Neuronal stem cell (in vitro differentiated cells): ENCODE measurements at regions not wholly inside any gene's neighbourhood (a gene's known extent, or its start where the extent isn't known, plus 50 kb on each side); places are given as distances from the start of the nearest gene placed in this dataset.

ENCODE experiments used
- DNase-seq: peaks from one replicate; pipeline ENCODE4 v3.0.0-alpha.2; 2013; ENCODE audit warnings: low spot score
- H2AFZ ChIP-seq: one replicate; pipeline ENCODE4 v1.6.1; 2013; ENCODE audit warnings: mild to moderate bottlenecking, low read length, inconsistent platforms
- H2AK5ac ChIP-seq: 2 replicates; pipeline ENCODE4 v1.6.1; 2013; ENCODE audit warnings: low read depth, mild to moderate bottlenecking, inconsistent platforms, low read length, moderate library complexity, mixed read lengths
- H2BK120ac ChIP-seq: 2 replicates; pipeline ENCODE4 v1.6.1; 2013; ENCODE audit warnings: low read depth, mild to moderate bottlenecking, inconsistent platforms, low read length, moderate library complexity, mixed read lengths
- H2BK12ac ChIP-seq: one replicate; pipeline ENCODE4 v1.6.1; 2013; ENCODE audit warnings: low read length, inconsistent platforms
- H2BK15ac ChIP-seq: 2 replicates; pipeline ENCODE4 v1.6.1; 2013; ENCODE audit warnings: mild to moderate bottlenecking, low read length, inconsistent platforms, mixed read lengths
- H2BK5ac ChIP-seq: one replicate; pipeline ENCODE4 v1.6.1; 2013; ENCODE audit warnings: inconsistent platforms, mild to moderate bottlenecking, low read length, moderate library complexity
- H3K14ac ChIP-seq: one replicate; pipeline ENCODE4 v1.6.1; 2013; ENCODE audit warnings: low read length, inconsistent platforms
- H3K18ac ChIP-seq: 2 replicates; pipeline ENCODE4 v1.6.1; 2013; ENCODE audit warnings: low read length, inconsistent platforms
- H3K23ac ChIP-seq: 2 replicates; pipeline ENCODE4 v1.6.1; 2013; ENCODE audit warnings: low read depth, mild to moderate bottlenecking, mixed read lengths, low read length, inconsistent platforms; ENCODE audit not compliant: poor library complexity
- H3K27ac ChIP-seq: replicated peaks from 3 replicates; pipeline ENCODE4 v1.5.1; 2013; ENCODE audit warnings: low read length, inconsistent platforms
- H3K27me3 ChIP-seq, 3 experiments: 2 replicates each; pipeline ENCODE4 v1.6.1; 2013; ENCODE audit warnings: low read length in 3 of 3, mild to moderate bottlenecking in 2 of 3, inconsistent platforms in 1 of 3, low read depth in 1 of 3, mixed read lengths in 1 of 3, moderate library complexity in 1 of 3; ENCODE audit not compliant: control insufficient read depth in 3 of 3, insufficient read depth in 3 of 3
- H3K36me3 ChIP-seq, 2 donors: replicated peaks in 1 of 2; 2 replicates each; pipeline ENCODE4 v1.6.1; 2013; ENCODE audit warnings: low read length in 2 of 2; ENCODE audit not compliant: control insufficient read depth in 2 of 2, insufficient read depth in 2 of 2
- H3K4ac ChIP-seq: 2 replicates; pipeline ENCODE4 v1.6.1; 2013; ENCODE audit warnings: inconsistent platforms, mild to moderate bottlenecking, low read length, moderate library complexity
- H3K4me1 ChIP-seq, 2 donors: 1 replicate in 1 of 2; 2 replicates in 1 of 2; pipeline ENCODE4 v1.6.1; 2013; ENCODE audit warnings: low read length in 2 of 2, low read depth in 1 of 2; ENCODE audit not compliant: control insufficient read depth in 2 of 2, insufficient read depth in 1 of 2
- H3K4me2 ChIP-seq: one replicate; pipeline ENCODE4 v1.6.1; 2013; ENCODE audit warnings: mild to moderate bottlenecking, low read length, inconsistent platforms; ENCODE audit not compliant: insufficient read depth, poor library complexity, severe bottlenecking
- H3K4me3 ChIP-seq, 2 donors: 2 replicates each; pipeline ENCODE4 v1.5.1; 2013; ENCODE audit warnings: low read length in 2 of 2, mild to moderate bottlenecking in 2 of 2, inconsistent platforms in 1 of 2, moderate library complexity in 1 of 2
- H3K79me1 ChIP-seq: one replicate; pipeline ENCODE4 v1.6.1; 2013; ENCODE audit warnings: low read depth, mild to moderate bottlenecking, inconsistent platforms, low read length, moderate library complexity
- H3K9ac ChIP-seq: one replicate; pipeline ENCODE4 v1.6.1; 2013; ENCODE audit warnings: mild to moderate bottlenecking, low read depth, low read length, inconsistent platforms; ENCODE audit not compliant: poor library complexity
- H3K9me3 ChIP-seq, 2 donors: replicated peaks in 1 of 2; 2 replicates each; pipeline versions ENCODE3 to v1.6.1; 2013; ENCODE audit warnings: low read length in 2 of 2, mild to moderate bottlenecking in 2 of 2, inconsistent platforms in 1 of 2, low read depth in 1 of 2, mixed read lengths in 1 of 2, moderate library complexity in 1 of 2; ENCODE audit not compliant: control insufficient read depth in 2 of 2, insufficient read depth in 1 of 2
- H4K8ac ChIP-seq: one replicate; pipeline ENCODE4 v1.6.1; 2013; ENCODE audit warnings: low read depth, mild to moderate bottlenecking, inconsistent platforms, low read length, moderate library complexity
- H4K91ac ChIP-seq: one replicate; pipeline ENCODE4 v1.6.1; 2013; ENCODE audit warnings: low read length, low read depth, mild to moderate bottlenecking, inconsistent platforms; ENCODE audit not compliant: poor library complexity
- WGBS, 2 donors: extraction: QIAGEN DNeasy Blood & Tissue Kit; methylation state at CpG; one replicate each; pipeline ENCODE4 v1.1.7; 2013; ENCODE audit warnings: missing lambda C conversion rate in 2 of 2, mixed read lengths in 1 of 2; ENCODE audit not compliant: insufficient read length in 2 of 2, insufficient replicate concordance in 1 of 2; ENCODE audit errors: extremely low coverage in 2 of 2; 5-methylcytosine and 5-hydroxymethylcytosine counted together

DNA sequence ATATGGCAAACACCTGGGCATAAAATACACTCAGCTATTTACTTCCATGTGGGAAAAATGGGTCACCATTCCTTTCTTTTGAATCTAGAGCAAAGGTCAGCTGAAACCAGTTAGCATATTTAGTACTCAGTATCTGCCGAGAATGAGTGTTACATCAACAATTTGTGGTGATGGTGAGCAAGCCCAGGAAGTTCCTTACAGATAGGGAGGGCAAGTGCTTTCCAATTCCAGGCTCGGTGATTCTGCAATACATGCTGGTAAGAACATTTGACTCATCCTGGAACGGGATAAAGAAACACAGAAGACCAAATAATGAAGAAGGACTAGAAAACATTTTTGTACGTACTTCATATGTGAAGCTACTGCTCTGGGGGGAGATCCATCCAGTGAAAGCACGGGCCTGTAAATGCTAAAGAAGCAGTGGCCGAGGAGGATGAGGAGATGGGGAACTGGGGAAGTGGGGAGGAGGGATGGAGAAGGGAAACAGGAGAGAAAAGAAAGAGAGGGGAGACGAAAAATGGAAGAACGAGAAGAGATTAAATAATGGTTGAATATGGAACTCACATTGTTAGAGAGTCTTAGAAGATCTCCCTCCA is 251.9 kb downstream of the TTC32 start:
- Histone ChIP-seq H3K4me2 (no peak overlapping the region), H3K9me3 (no peaks in the 10 kb centered on the region), H3K4ac (no peak overlapping the region), H2BK15ac (no peak overlapping the region), H2BK12ac (no peak overlapping the region), H4K8ac (no peak overlapping the region), H2BK5ac (no peak overlapping the region), H2AFZ (no peak overlapping the region), H3K9ac (no peak overlapping the region), H3K4me3 (no peak overlapping the region), H3K36me3 (no peaks in the 10 kb centered on the region), H3K4me1 (peaks cover 0 to 10% of the 10 kb centered on the region in 2 donors), H3K14ac (no peak overlapping the region), H3K27ac (no peak overlapping the region), H3K27me3 (peaks cover 0 to 2% (median 0%) of the 10 kb centered on the region in 3 experiments), H3K18ac (no peak overlapping the region), H3K79me1 (no peaks in the 10 kb centered on the region), H2BK120ac (no peak overlapping the region), H4K91ac (no peak overlapping the region), H2AK5ac (no peak overlapping the region), H3K23ac (no peak overlapping the region)
- no peak for DNase-seq
- 100% methylated on average over 2 of the region's 8 CpGs; no CpG with 5 or more reads in 1 of the 2 donors for whole genome bisulfite sequencing, 2 donors

DNA sequence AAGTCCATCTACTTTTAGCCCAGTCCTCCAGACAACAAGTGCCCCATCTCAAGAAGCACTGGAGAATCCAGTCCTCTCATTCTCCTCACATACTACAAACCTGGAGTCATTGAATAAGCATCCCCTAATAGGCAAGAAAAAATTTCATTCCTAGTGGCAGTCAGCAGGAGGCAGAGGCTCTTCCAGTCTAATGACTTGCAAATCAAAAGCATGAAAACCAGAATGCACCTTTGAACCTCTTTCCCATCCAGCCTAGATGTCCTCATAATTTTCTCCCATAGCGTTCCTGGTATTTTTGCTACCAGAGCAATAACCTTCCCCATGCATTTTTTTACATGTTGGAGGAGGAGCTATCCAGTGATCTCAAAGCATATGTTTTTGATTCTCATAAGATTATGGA is 252.6 kb downstream of the TTC32 start:
- H2BK15ac ChIP-seq, result no peak overlapping the region
- no peak overlapping the region for H3K4me3 ChIP-seq
- H3K36me3 ChIP-seq, result no peaks in the 10 kb centered on the region
- H2AK5ac ChIP-seq, result no peak overlapping the region
- no peak overlapping the region for H3K27ac ChIP-seq
- H3K27me3 ChIP-seq, result peaks cover 0 to 2% (median 0%) of the 10 kb centered on the region in 3 experiments
- H3K14ac ChIP-seq, result no peak overlapping the region
- no peak overlapping the region for H2BK12ac ChIP-seq
- H3K79me1 ChIP-seq, result no peaks in the 10 kb centered on the region
- no peak overlapping the region for H3K18ac ChIP-seq
- no peak for DNase-seq
- no peak overlapping the region for H3K4me2 ChIP-seq
- no peak overlapping the region for H3K23ac ChIP-seq
- no CpG with 5 or more reads among the region's 1 CpG for WGBS, 2 donors
- H3K4me1 ChIP-seq, result peaks cover 0 to 10% of the 10 kb centered on the region in 2 donors
- no peak overlapping the region for H2BK120ac ChIP-seq
- H4K91ac ChIP-seq, result no peak overlapping the region
- H3K9me3 ChIP-seq, result no peaks in the 10 kb centered on the region
- no peak overlapping the region for H3K4ac ChIP-seq
- H3K9ac ChIP-seq, result no peak overlapping the region
- H4K8ac ChIP-seq, result no peak overlapping the region
- H2BK5ac ChIP-seq, result no peak overlapping the region
- H2AFZ ChIP-seq, result no peak overlapping the region

DNA sequence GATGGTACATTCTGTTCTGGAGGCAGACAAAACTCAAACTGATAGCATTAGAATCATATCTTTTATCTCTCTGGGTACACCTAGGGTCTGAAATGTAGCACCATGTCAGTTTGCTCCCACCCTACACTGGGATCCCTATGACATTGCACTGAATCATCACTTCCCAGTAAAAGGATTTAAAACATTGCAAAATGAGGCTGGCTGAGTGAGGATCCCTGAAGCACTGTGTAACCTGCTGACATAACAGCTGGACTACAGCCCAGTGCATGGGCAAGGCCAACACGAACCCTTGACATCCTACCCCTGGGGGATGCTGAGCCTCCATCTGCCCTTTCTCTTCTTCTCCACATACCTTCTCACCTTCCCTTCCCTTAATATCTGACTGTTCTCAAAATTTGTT is 253.2 kb downstream of the TTC32 start:
- DNase-seq, result no peak
- Histone ChIP-seq H3K79me1 (no peaks in the 10 kb centered on the region), H2BK120ac (no peak overlapping the region), H3K14ac (no peak overlapping the region), H3K18ac (no peak overlapping the region), H4K8ac (no peak overlapping the region), H2AK5ac (no peak overlapping the region), H4K91ac (no peak overlapping the region), H3K9me3 (no peaks in the 10 kb centered on the region), H3K4me2 (no peak overlapping the region), H2BK5ac (no peak overlapping the region), H3K27me3 (peaks cover 0 to 2% (median 0%) of the 10 kb centered on the region in 3 experiments), H2BK12ac (no peak overlapping the region), H3K4me3 (no peak overlapping the region), H3K4me1 (peaks cover 0 to 9% of the 10 kb centered on the region in 2 donors), H3K27ac (no peak overlapping the region), H3K9ac (no peak overlapping the region), H3K4ac (no peak overlapping the region), H2BK15ac (no peak overlapping the region), H2AFZ (no peak overlapping the region), H3K23ac (no peak overlapping the region), H3K36me3 (no peaks in the 10 kb centered on the region)
- WGBS, 2 donors, result no CpG with 5 or more reads among the region's 1 CpG

DNA sequence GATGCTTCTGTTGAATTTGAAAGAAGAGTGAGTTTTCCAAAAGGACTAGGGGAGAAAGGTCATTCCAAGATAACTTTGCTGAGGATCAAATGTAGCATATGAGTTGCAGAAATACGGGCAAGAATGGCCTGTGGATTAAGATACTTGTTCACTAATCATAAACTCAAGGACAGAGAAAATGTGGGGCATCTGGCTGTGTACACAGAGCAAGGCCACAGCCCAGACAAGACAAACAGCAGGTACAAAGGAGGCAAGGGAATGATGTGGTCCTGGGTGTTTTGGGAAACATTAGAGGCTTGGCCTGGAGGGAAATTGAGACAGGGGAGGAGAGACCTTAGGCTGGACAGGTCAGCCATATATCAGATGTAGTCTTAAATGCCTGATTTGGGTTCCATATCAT is 254.8 kb downstream of the TTC32 start:
- no peak overlapping the region for H2BK15ac ChIP-seq
- H3K4me2 ChIP-seq, result no peak overlapping the region
- no peaks in the 10 kb centered on the region for H3K79me1 ChIP-seq
- no peak overlapping the region for H3K9ac ChIP-seq
- no peak overlapping the region for H3K18ac ChIP-seq
- H3K36me3 ChIP-seq, result no peaks in the 10 kb centered on the region
- no peak overlapping the region for H2BK12ac ChIP-seq
- H4K8ac ChIP-seq, result no peak overlapping the region
- no peak for DNase-seq
- no peak overlapping the region for H3K27ac ChIP-seq
- no peak overlapping the region for H3K14ac ChIP-seq
- no peak overlapping the region for H2BK120ac ChIP-seq
- H3K27me3 ChIP-seq, result no peaks in the 10 kb centered on the region
- H2AK5ac ChIP-seq, result no peak overlapping the region
- H2AFZ ChIP-seq, result no peak overlapping the region
- no peak overlapping the region for H2BK5ac ChIP-seq
- H3K4me3 ChIP-seq, result no peak overlapping the region
- WGBS, 2 donors, result no CpG with 5 or more reads among the region's 1 CpG
- no peaks in the 10 kb centered on the region for H3K9me3 ChIP-seq
- no peak overlapping the region for H3K23ac ChIP-seq
- H4K91ac ChIP-seq, result no peak overlapping the region
- no peaks in the 10 kb centered on the region for H3K4me1 ChIP-seq
- H3K4ac ChIP-seq, result no peak overlapping the region
